Skin epidermis (tissue), 12 donors: ENCODE measurements at regions not wholly inside any gene's neighbourhood (a gene's known extent, or its start where the extent isn't known, plus 50 kb on each side); places are given as distances from the start of the nearest gene placed in this dataset.
"Not testable (repeated sequence)": the region's sequence is repeated elsewhere in the genome, so short reads cannot be mapped to it uniquely, and the experiment has no call there.

ENCODE experiments used
- H3K27ac ChIP-seq, 21 experiments: fragments of 200-600 bp; sonication (generic) in 11 of 21; one replicate each; pipeline ENCODE4 v1.5.0; 2020; ENCODE audit warnings: mild to moderate bottlenecking in 3 of 21, inconsistent platforms in 2 of 21, moderate library complexity in 2 of 21
- H3K4me3 ChIP-seq, 7 experiments: fragments of 200-600 bp; sonication (generic) in 2 of 7; one replicate each; pipeline ENCODE4 v1.5.0; 2020; ENCODE audit warnings: inconsistent platforms in 2 of 7, mild to moderate bottlenecking in 2 of 7, moderate library complexity in 1 of 7

DNA sequence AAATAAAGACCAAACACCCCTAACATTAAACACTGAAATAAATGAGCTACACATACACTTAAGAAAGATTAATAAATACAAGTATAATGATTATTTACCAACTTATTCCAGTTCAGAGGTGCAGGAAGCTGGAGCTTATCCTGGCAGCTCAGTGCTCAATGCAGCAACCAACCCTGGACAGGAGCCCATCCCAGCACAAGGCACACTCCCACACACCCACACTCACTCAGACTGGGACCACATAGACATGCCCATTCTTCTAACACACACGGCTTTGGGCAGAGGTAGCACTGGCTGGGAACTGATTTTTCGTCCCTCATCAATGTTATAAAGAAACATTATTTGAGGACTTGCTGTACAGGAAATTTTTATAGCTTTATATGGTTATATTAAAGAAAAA is 797.4 kb downstream of the RPS29 start:
- H3K27ac ChIP-seq, result no peak overlapping the region

DNA sequence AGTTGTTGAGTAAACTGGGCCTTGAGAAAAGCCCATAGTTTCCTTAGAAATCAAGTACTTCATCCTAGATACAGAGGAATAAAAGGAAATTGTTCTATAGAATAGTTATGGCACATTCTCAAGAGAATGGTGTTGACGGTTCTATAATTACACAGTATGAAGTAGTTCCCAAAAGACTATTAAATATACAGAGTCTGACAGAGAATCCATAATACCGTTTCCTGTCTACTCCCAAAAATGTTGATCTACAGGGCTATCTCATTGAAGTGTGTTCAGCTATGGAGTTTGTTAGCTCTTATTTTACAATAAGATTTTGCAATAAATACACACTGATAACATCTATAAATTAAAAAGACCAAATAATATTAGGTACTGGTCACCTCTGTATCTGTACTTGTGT is 799.7 kb downstream of the RPS29 start:
- H3K4me3 ChIP-seq, result no peak overlapping the region
- H3K27ac ChIP-seq, result no peak overlapping the region

More for the DNA sequence above, 797.4 kb downstream of the RPS29 start:
- no peak overlapping the region for H3K4me3 ChIP-seq

DNA sequence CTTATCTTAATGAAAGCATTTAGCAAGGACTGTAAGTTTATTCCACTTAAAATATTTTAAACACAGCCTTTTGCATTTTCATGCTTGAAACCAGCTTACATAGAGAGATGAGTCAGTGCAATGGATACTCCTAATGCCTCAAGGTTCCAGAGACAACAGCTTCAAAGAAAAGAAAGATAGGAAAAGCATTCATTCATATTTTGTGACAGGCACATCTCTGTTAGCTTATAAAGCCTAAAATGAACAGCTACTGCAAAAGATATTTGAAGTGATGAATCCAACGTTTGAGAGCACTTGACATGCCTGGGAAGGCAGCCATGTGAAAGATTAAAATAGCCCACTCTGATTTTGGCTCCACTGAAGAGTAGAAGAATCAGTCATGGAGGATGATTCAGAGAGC is 814.5 kb downstream of the RPS29 start:
- Histone ChIP-seq H3K4me3 (no peak overlapping the region), H3K27ac (no peak overlapping the region)

DNA sequence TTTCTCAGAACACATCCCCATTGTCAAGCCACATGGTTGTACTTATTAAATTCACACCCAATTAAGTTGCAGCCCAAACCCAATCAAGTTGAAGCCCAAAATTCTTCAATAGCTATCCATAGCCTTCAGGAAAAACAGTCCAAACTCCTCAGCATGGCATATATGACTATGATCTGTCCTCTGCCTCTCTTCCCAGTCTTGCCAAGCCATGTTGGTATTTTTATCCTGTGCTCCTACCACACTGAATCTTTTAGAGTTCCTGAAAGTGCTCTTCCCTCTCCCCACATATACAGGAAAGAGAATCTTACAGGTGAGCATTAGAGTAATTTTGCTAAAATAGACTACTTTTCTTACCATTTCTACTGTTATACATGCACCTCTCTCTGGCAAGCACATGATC is 834.9 kb downstream of the RPS29 start:
- Histone ChIP-seq H3K4me3 (no peak overlapping the region), H3K27ac (no peak overlapping the region)

DNA sequence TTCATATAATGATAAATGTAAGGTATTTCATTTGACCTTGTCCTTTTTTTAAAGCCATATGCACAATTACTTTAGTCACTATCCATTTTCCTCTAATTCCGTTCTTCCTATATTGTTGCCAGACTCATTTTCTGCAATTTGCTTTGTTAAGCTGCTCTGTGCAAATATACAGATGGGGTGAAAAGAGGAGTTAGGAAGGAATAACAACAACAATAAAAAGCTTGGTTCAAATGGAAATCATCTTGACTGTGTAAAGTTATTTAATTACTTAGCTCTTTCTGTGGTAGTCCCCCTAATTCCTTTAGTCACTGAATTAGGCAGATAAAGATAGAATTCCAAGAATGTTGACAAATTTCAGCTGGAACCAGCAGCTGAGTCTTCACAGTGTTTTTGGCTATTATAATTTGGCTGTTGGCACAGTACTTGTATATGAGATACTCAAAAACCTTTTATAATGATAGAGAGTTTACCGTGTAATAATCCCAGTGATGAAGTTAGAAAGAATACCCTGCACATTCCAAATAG is 838.0 kb downstream of the RPS29 start:
- H3K4me3 ChIP-seq, result no peak overlapping the region

DNA sequence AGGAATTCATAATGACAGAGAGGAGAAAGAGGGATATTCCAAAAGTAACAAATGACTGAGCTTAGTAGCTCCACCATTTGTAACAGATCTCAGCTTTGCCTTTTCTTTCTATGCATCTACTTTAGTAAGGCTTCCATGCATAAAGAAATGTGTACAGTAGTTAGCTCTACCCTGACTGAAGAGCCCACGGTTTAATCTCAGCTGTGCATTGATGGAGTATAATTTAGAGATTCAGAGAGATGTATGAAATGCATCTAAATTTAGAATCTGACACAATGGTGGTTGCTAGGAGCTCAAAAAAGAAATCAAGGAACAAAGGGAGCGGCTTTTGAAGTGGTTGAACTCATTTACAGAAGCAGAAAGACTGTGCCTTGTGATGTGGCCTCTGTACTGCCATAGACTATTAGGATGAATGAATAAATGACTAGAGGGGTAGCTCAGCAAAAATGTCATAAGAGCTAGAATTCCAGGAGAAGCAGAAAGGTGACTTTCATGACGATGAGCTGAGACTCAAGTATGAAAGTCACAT is 838.6 kb downstream of the RPS29 start:
- H3K27ac ChIP-seq, result no peak overlapping the region

More for the DNA sequence above, 838.0 kb downstream of the RPS29 start:
- H3K27ac ChIP-seq, result no peak overlapping the region

DNA sequence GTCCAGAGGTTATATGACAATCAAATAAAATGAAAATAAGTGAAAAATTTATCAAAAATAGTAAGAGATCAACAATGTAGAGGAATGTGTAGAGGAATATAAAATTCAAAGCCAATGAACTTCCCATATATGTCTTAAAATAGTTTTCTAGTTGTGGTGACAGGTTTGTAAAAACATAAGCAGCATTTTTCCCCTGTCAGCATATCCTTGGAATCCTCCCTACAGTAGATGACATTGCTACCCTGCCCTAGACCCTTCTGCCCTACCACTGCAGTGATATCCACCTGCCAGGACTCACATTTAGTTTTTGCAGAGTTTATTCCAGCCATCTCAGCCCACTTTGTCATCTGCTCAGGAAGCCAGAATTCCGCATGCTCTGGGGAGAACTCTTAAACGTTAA is 842.0 kb downstream of the RPS29 start:
- Histone ChIP-seq H3K4me3 (no peak overlapping the region), H3K27ac (no peak overlapping the region)

More for the DNA sequence above, 838.6 kb downstream of the RPS29 start:
- no peak overlapping the region for H3K4me3 ChIP-seq

DNA sequence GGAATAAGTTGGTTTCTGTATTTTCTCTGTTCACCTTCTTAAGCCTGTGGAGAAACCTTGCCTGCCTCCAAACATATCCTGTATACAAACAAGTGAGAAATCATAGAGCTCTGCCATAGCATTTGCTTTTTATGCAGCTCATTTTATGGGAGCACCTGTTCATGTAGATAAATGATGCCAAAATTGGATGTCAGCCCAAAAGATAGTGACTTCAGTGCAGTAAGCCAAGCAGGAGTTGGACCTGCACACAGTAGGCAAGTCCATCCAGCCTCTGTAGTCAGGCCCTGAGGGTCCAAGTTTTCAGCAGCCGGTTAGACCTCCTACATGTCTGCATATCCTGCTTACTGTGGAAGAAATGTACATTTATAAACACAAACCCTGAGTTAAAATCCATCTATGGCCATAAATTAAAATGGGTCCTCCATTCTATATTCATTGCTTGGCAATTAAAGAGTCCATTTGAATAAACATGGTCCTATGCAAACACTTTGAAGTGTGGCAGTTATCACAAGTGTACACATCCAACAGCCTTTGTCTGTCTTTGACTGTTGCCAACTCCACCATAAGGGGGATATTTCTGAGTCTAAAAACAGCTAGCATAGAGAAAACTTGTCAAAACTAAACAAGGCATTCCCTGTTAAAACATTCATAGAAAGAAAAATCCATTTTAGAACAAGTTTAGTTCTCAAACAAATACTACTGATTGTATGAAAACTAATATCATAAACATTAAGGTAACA is 847.8 kb downstream of the RPS29 start:
- no peak overlapping the region for H3K4me3 ChIP-seq

DNA sequence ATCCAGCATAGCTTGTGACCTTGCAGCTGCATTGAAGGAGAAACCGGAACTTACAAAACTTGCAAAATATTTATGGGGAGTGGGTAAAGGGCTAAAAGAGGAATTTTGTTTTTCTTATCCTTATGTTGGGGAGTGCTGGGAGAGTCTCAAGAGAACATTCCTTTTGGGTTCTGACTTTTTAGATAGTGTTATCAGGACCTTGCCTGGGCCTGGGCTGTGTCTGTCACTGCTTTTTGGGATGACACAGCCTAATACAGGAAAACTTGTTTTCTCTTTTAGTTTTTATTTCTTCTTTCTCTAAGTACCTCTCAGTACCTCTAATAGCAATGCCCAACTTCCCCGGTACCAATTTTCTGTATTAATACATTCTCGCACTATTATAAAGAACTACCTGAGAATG is 850.6 kb downstream of the RPS29 start:
- no peak overlapping the region for H3K4me3 ChIP-seq
- H3K27ac ChIP-seq, result no peak overlapping the region

More for the DNA sequence above, 847.8 kb downstream of the RPS29 start:
- no peak overlapping the region for H3K27ac ChIP-seq

DNA sequence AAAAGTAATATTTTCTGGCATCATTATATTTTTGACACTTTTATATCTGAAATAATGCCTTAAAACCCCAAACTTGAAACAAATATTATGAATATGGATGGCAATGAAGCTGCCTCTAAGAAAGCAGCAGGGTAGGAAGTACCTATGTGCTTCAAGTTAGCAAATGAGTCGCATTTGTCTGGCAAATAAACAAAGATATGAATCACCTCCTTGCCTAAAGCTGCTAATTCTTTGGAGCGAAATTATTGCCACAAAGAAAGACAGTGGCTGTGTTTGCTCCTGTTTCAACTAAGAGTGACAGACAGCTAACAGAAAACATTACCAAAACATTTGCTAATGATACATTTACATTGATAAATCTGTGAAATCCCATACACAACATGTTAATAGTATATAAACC is 854.9 kb downstream of the RPS29 start:
- Histone ChIP-seq H3K27ac (no peak overlapping the region), H3K4me3 (no peak overlapping the region)

DNA sequence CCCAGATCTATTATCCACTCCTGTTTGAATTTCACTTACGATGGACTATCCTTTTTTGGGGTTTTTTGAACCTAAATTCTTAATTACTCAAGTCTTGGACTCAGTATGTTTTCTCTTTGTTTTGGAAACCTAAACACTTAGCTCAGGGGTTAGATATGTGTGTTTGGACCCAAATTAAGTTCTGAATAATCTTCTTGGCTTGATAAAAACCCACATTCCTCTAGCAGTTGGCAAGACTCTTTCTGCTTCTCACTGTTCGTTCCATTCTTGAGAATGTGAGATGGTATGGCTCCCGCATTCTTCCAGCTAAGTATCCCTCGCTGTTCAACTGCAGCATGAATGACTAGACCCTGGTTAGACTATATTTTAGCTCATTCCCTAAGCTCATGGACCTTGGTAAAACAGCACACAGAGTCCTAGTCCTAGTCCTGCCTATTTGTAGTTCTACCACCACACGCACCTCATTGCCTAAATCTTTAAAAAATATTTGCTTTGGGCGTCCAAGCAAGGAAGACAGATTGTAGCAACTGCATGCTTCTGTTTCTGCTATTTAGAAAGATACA is 860.0 kb downstream of the RPS29 start:
- H3K4me3 ChIP-seq, result no peak overlapping the region
- no peak overlapping the region for H3K27ac ChIP-seq

DNA sequence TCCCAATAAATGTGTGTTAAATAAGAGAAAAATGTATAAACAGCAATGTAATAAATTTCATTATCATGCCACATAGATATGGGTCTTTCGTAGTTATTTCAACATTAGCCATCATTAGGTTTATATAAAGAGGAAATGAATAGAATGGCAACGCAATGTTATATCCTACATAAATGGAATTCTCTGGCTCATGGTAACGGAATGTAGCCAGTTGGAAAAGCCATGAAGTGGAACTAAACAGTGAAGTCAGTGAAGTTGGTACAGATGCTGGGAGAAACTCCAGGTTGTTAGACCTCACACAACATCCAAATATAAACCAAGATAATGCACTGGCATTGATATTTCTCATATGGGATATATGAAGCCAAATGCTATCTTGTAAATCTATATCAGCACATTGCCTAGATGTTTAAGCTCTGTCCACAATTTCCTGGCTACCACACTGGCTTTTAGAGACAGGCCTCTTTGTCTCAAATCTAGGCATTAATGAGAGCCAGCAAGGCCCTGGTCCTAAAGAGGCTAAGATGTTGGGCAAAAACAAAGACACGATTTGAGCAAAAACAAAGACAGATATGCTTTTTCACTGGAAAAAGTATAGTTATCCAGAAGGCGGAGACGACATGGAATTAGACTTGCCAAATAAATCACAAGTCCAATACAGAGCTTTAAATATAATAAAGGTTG is 861.0 kb downstream of the RPS29 start:
- no peak overlapping the region for H3K27ac ChIP-seq

DNA sequence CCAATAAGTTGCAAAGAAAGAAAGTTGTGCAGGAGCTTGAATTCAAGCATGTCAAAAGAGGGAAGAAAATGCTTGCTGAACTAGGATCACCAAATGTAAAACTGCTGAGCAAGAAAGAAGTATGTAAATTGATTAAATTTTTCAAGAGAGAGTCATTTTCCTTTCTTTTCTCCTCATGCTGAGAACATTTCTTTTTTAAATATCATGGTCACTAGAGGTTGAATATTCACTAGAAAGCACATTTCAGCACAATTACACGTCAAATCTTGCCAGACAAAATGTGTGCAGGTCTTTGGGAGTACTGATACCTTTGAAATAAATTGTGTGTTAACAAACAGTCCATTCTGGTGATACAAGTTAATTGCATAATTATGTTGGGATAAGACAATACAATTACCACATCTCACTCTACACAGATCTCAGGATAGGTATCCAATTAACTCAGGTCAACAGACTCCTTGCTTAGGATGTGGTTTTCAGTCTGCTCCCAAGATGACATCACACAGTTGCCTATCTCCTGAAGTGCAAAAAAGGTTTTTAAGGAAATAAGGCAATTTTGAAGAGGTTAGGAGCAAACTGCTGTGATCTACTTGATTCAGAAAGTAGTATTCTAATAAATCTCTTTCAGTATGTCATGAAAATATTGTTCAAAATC is 862.2 kb downstream of the RPS29 start:
- Histone ChIP-seq H3K4me3 (no peak overlapping the region), H3K27ac (no peak overlapping the region)

More for the DNA sequence above, 861.0 kb downstream of the RPS29 start:
- H3K4me3 ChIP-seq, result no peak overlapping the region

DNA sequence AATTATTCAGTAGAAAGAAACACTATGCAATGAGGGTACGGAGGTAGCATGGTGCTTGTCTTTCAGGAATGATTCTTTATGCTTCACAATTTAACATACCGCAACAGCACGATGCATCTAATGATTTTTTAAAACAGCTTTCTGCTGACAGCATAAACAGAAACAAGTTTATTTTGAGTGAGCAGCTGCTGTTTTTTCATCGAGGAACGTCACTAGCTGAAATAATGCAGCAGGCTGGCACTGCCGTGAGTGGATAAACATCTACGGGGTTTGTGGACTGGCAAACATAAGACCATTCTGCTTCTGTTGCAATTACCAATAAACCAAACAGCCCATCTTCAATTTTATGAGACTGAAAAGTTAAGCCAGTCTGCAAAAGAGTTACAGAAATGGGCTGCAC is 871.8 kb downstream of the RPS29 start:
- H3K27ac ChIP-seq, result no peak overlapping the region
- H3K4me3 ChIP-seq, result no peak overlapping the region

DNA sequence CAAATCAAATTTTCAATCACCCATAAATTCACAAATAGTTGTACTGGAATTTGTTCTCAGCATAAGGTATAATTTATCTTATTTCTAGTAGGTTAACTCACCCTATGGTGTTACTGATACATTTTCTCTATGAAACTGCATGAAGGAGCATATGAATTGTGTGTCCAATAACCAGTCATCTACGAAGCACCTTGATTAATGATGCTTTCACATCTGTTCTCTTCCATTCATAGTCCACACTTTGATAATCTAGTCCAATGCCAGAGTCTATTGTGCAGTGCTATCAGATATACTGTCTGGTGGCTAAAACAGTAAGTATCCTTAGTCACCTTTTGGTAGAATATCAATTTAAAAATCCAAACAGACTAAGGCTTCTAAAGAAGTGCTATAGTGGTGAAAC is 876.0 kb downstream of the RPS29 start:
- no peak overlapping the region for H3K4me3 ChIP-seq
- H3K27ac ChIP-seq, result no peak overlapping the region

DNA sequence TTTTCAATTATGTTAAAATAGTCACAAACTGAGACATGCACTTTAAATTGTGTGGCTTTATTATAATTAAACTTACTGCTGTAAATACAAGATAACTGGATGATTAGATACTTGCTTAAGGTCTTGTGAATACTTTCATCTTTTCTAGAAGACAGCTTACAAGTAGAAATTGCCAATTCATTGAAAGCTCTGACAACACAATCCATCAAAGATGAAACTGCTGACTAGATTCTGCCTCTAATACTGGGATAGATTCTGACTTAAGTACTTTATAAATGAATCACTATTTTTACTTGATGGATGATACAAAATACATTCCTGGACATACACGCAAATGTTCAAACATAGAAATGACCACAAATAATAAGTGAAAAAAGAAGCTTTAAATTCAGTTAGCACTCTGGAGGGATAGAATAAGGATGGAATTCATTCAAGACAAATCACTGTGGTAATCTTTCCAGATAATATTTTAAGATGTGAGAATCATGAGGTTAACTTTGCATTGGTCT is 876.8 kb downstream of the RPS29 start:
- no peak overlapping the region for H3K27ac ChIP-seq

DNA sequence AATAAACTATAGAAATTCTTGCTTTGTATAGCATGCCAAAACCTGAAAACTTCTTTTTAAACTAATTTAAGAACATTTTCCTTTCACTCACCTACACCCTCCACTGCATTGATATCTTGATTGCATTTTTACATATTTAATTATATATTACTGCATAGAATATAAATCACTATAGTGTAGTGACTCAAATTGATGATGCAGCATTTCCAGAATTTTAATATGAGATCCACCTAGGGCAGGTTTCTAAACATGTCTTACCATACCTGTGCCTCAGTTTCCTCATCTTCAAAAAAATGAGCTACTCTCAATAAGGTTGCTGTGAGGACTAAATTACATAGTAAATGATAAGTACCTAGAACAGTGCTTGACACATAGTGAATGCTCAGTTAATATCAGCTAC is 881.5 kb downstream of the RPS29 start:
- no peak overlapping the region for H3K27ac ChIP-seq
- H3K4me3 ChIP-seq, result no peak overlapping the region

More for the DNA sequence above, 876.8 kb downstream of the RPS29 start:
- H3K4me3 ChIP-seq, result no peak overlapping the region

DNA sequence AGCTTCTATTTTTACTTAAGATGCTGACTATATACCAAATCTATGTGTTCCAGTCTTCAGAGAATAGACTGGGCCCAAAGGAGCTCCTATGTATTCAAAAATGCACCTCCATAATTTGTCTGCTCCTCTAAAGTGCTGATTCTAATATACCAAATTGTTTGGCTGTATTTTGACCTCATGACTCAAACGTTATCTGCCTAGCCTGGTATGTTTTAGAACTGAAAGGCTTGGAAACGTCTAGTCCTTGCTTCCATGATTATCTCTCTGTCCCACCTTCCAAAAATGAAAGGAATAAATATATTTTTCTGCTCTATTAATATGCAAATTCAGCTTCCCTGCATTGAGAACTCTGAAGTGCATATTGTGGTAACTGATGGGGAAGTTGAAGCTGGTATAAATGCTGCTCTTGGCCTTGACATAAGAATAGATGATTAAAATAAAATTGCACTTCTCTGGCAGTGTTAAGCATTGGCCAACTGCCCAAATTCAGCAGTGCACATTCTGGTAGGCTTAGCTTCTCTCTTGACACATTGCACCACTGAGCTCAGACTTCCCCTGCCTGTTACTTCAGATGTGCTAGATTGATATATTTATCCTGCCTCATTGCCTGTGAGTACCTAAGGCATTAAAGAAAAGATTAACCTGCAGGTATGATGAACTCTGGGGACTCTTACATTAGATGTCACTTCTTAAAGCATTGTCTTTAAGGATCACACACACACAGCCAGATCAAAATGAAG is 882.3 kb downstream of the RPS29 start:
- no peak overlapping the region for H3K27ac ChIP-seq
- no peak overlapping the region for H3K4me3 ChIP-seq

DNA sequence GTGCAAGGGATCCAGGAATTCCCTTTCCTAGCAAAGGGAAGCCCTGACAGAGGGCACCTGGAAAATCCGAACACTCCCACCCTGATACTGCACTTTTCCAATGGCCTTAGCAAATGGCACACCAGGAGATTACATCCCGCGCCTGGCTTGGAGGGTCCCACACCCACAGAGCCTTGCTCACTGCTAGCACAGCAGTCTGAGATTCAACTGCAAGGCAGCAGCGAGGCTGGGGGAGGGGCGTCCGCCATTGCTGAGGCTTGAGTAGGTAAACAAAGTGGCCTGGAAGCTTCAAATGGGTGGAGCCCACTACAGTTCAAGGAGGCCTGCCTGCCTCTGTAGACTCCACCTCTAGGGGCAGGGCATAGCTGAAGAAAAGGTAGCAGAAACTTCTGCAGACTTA is 888.8 kb downstream of the RPS29 start:
- not testable (repeated sequence) for H3K4me3 ChIP-seq, H3K27ac ChIP-seq
